ENCODE measurements at regions not wholly inside any gene's neighbourhood (a gene's known extent, or its start where the extent isn't known, plus 50 kb on each side); places are given as distances from the start of the nearest gene placed in this dataset.

DNA sequence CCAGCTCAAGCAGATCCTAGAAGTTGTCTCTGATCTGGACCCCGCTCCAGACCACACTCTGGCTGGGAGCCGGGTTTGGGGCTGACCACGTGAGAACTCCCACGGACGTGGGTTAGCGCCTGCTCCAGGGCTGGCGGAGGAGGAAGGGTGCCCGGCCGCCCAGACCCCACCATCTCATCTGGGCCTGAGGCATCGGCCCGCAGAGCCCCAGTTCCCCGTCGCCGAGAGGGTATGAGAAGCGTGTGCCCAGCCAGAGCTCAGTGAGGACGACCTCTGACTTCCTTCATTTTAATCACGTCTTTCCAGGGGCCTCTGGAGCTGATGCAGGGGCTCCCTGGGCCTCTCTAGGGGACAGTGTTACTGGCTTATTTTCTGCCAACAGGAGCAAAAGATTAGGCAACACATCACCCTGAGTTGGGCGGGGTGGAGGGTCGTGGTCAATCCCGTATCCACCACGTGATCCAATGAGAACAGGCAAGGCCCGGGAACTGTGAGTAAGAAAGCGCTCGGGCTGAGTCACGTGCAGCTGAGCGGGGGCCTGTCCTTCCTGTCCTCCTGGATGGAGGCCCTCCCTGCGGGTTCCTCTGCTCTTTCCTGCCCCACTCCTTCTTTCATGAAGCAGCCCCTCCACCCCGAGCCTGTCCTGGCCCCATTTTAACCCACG, 81.1 kb downstream of the SIK1 start:
- TF ChIP-seq POLR2AphosphoS5 (IDR thresholded peaks at IDR 0.05; ENCODE audit: low read depth, low read length) (no peak), POLR2A (IDR thresholded peaks at IDR 0.05; ENCODE audit: low read depth, low read length) (no peak), TAF1 (IDR thresholded peaks at IDR 0.05; ENCODE audit: borderline replicate concordance, low read depth, low read length) (no peak)

Data from GM12892 (cell line).